Lung (tissue), 11 donors: ENCODE measurements at regions not wholly inside any gene's neighbourhood (a gene's known extent, or its start where the extent isn't known, plus 50 kb on each side); places are given as distances from the start of the nearest gene placed in this dataset.
"Not testable (repeated sequence)": the region's sequence is repeated elsewhere in the genome, so short reads cannot be mapped to it uniquely, and the experiment has no call there.

Experiments
- ATAC-seq: fragments of 200-7000 bp; cut with Tn5 transposase; one replicate; pipeline ENCODE4 v1.9.1; 2020; ENCODE audit warnings: moderate number of reproducible peaks; ENCODE audit not compliant: insufficient read depth, low FRiP score
- DNase-seq, 3 donors: peaks; one replicate each; pipeline ENCODE4 v3.0.0-alpha.2; 2013 to 2017
- H3K27ac ChIP-seq, 2 donors: one replicate each; pipeline ENCODE4 v1.5.1; 2013; ENCODE audit warnings: mild to moderate bottlenecking in 2 of 2, moderate library complexity in 2 of 2, control low read depth in 1 of 2, inconsistent platforms in 1 of 2, low read depth in 1 of 2, low read length in 1 of 2
- H3K27me3 ChIP-seq, 3 donors: one replicate each; pipeline ENCODE4 v1.5.1; 2013; ENCODE audit warnings: low read length in 2 of 3; ENCODE audit not compliant: control insufficient read depth in 3 of 3, insufficient read depth in 3 of 3
- H3K36me3 ChIP-seq, 4 donors: one replicate each; pipeline ENCODE4 v1.5.1; 2013; ENCODE audit warnings: low read length in 4 of 4, mild to moderate bottlenecking in 1 of 4, moderate library complexity in 1 of 4; ENCODE audit not compliant: control insufficient read depth in 4 of 4, insufficient read depth in 4 of 4
- H3K4me1 ChIP-seq, 5 donors: one replicate each; pipeline ENCODE4 v1.5.1; 2013; ENCODE audit warnings: low read length in 5 of 5, mild to moderate bottlenecking in 2 of 5, moderate library complexity in 1 of 5; ENCODE audit not compliant: control insufficient read depth in 5 of 5, insufficient read depth in 5 of 5
- H3K4me3 ChIP-seq: one replicate; pipeline ENCODE4 v1.5.1; 2013; ENCODE audit warnings: mild to moderate bottlenecking, control low read depth, moderate library complexity
- H3K9ac ChIP-seq, 2 donors: one replicate each; pipeline ENCODE4 v1.5.1; 2013; ENCODE audit warnings: low read length in 2 of 2, control low read depth in 1 of 2; ENCODE audit not compliant: insufficient read depth in 1 of 2
- H3K9me3 ChIP-seq, 4 donors: one replicate each; pipeline ENCODE4 v1.5.1; 2013; ENCODE audit warnings: low read length in 3 of 4, mild to moderate bottlenecking in 1 of 4, moderate library complexity in 1 of 4; ENCODE audit not compliant: control insufficient read depth in 4 of 4, insufficient read depth in 3 of 4
- CTCF ChIP-seq: IDR thresholded peaks from 2 replicates; pipeline ENCODE4 v1.5.1; 2012; ENCODE audit warnings: mild to moderate bottlenecking; ENCODE audit errors: control extremely low read depth, extremely low read depth
- WGBS, 2 donors: extraction: QIAGEN DNeasy Blood & Tissue Kit; methylation state at CpG; one replicate each; pipeline ENCODE4 v1.1.7; 2013; 5-methylcytosine and 5-hydroxymethylcytosine counted together
- donor health status: control.
- donor health status: control.
- donor health status: Bipolar disorder and iron deficiency.
- donor health status: healthy.
- donor health status: DM: yes; HTN: yes; CAD: no.

GRCh38 chr22:25420471-25420924, 144.0 kb upstream of the GRK3 start:
- Histone ChIP-seq H3K27me3 (peaks cover 0 to 34% (median 33%) of the 10 kb centered on the region in 3 donors), H3K36me3 (no peaks in the 10 kb centered on the region), H3K4me1 (peaks cover 0 to 16% (median 0%) of the 10 kb centered on the region in 5 donors), H3K9ac (no peak overlapping the region), H3K4me3 (no peak overlapping the region), H3K27ac (no peak overlapping the region), H3K9me3 (peaks cover 0 to 1% (median 0%) of the 10 kb centered on the region in 4 donors)
- DNase-seq (peak in 1 of 3 donors; percentile 6), ATAC-seq (no peak)
- TF ChIP-seq CTCF: no peak
- 19% methylated on average over 21 of the region's 21 CpGs for WGBS, 2 donors

GRCh38 chr22:25420925-25421904, 143.3 kb upstream of the GRK3 start:
- TF ChIP-seq CTCF: no peak
- H3K9ac ChIP-seq: no peak overlapping the region

GRCh38 chr22:25426530-25427308, 137.8 kb upstream of the GRK3 start:
- H3K36me3 ChIP-seq, H3K27ac ChIP-seq, H3K9me3 ChIP-seq, ATAC-seq, H3K4me1 ChIP-seq, H3K9ac ChIP-seq, H3K4me3 ChIP-seq: not testable (repeated sequence)
- 75 to 79% methylated on average over 10 of the region's 10 CpGs for WGBS, 2 donors
- DNase-seq: peak in 1 of 3 donors; percentile 18
- H3K27me3 ChIP-seq: peaks cover 0 to 20% (median 14%) of the 10 kb centered on the region in 3 donors

More at GRCh38 chr22:25420925-25421904, 143.3 kb upstream of the GRK3 start:
- peaks cover 0 to 1% (median 0%) of the 10 kb centered on the region in 4 donors for H3K9me3 ChIP-seq
- H3K36me3 ChIP-seq: no peaks in the 10 kb centered on the region
- peaks cover 0 to 16% (median 0%) of the 10 kb centered on the region in 5 donors for H3K4me1 ChIP-seq
- ATAC-seq (peak; percentile 36), DNase-seq (peak; percentile 49 to 55 (median 52))
- H3K4me3 ChIP-seq: no peak overlapping the region
- peaks cover 0 to 34% (median 33%) of the 10 kb centered on the region in 3 donors for H3K27me3 ChIP-seq
- 1 to 3% methylated on average over 59 to 85 of the region's 85 CpGs for WGBS, 2 donors
- H3K27ac ChIP-seq: no peak overlapping the region

GRCh38 chr22:25431637-25432342, 132.7 kb upstream of the GRK3 start:
- not testable (repeated sequence) for DNase-seq, H3K27me3 ChIP-seq, H3K4me1 ChIP-seq, H3K27ac ChIP-seq, ATAC-seq, H3K36me3 ChIP-seq, H3K4me3 ChIP-seq, H3K9ac ChIP-seq, H3K9me3 ChIP-seq
- WGBS, 2 donors: 84 to 94% methylated on average over 3 to 4 of the region's 6 CpGs

- 61 to 62% methylated on average over 8 of the region's 8 CpGs for WGBS, 2 donors
- H3K9ac ChIP-seq, H3K27me3 ChIP-seq, ATAC-seq, H3K4me1 ChIP-seq, H3K27ac ChIP-seq, H3K36me3 ChIP-seq, H3K4me3 ChIP-seq, DNase-seq, H3K9me3 ChIP-seq: not testable (repeated sequence)
Measured at GRCh38 chr22:25433381-25433970, 131.0 kb upstream of the GRK3 start.
